ENCODE measurements at regions not wholly inside any gene's neighbourhood (a gene's known extent, or its start where the extent isn't known, plus 50 kb on each side); places are given as distances from the start of the nearest gene placed in this dataset.

DNA sequence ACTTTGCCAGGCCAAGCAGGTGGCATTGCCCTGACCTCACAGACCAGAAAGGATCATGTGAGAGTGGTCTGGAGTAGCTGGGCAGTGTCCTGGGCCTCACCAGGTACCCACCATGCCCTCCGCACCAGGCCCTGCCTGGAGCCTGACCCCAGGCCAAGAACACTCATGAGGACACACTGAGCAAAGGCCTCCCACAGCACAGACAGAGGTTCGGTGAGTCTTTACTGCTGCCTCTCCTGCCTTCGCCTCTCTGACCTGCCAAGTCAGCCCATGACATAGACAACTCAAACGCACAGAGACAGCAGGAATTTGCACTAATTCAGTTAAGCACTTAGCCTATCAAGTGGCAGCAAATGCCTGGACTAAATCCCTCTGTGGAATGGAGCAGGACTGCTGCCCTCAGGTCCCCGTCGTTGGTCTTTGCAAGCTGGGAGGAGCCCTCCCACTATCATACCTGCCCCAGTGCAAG, 62.5 kb downstream of the RHOB start:
- peak overlapping the region; percentile 92 for H3K27ac ChIP-seq
- ChIA-PET POLR2A (ENCODE audit: low non-redundant PET) (interaction anchor here (0.6 to 1.1 kb wide), 2 partner anchors 61 to 62 kb away, joined by 6 to 14 read pairs; partner anchors contain the start of gene RHOB), CTCF (no interaction called here)

DNA sequence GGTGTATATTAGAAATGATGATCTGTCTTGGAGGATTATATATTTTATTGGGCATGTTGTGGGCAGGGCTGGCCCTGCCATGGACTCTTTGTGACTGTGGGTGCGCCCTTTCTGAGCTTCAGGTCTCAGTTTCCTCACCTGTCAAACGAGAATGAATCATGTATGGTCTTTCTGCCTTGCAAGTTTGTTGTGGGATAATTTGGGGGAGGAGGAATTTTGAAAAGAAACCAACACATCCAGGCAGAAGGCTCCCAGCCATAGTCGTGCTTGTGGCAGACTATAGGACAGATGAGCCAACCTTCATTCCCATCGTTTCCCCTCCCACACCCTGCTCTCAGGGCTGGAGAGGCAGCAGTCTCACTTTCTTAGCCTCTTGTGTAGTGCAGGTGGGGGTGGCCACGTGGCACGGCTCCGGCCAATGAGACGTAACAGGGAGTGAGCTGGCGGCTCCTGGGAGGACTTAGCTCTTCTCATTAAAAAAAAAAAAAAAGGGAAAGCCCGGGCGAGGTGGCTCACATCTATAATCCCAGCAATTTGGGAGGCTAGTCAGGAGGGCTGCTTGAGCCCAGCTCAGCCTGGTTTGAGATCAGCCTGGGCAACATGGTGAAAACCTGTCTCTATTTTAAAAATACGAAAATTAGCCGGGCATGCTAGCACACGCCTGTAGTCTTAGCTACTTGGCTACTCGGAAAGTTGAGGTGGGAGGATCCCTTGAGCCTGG, 63.1 kb downstream of the RHOB start:
- CTCF ChIA-PET: no interaction called here

More for the DNA sequence above, 62.5 kb downstream of the RHOB start:
- no peak for DNase-seq (ENCODE audit: low spot score)
- TF ChIP-seq CTCF (conservative IDR thresholded peaks at IDR 0.05; ENCODE audit: low read depth): no peak

DNA sequence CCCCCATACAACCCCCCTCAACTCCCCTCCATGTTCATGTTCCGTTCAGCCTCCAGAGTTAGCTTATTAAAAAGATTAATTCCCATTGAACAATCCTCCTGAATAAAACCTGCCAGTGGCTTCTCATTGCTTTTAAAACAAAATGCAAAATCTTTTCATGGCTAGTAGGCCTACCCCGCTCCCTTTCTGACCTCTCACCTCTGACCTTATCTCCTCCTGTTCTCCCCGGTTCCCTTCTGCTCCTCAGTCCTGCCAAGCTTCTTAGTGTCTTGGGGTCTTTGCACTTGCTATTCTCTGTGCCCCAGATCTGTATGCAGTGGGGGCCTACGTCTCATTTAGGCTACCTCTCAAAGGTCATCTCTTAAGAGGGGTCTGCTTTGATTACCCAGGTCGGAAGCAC, 64.3 kb downstream of the RHOB start:
- CTCF ChIA-PET: interaction anchor here (0.7 kb wide), 1 partner anchor 116 kb away, joined by 4 read pairs; no protein-coding TSS in a partner anchor
- TF ChIP-seq CTCF (conservative IDR thresholded peaks at IDR 0.05; ENCODE audit: low read depth): no peak
- no peak for DNase-seq (ENCODE audit: low spot score)
- H3K27ac ChIP-seq: peak overlapping the region; percentile 92
- POLR2A ChIA-PET (ENCODE audit: low non-redundant PET): interaction anchor here (0.6 kb wide), 1 partner anchor 49 kb away, joined by 21 read pairs; no protein-coding TSS in a partner anchor

More for the DNA sequence above, 63.1 kb downstream of the RHOB start:
- DNase-seq (ENCODE audit: low spot score): peak; percentile 87
- H3K27ac ChIP-seq: peak overlapping the region; percentile 92
- no peak for TF ChIP-seq CTCF (conservative IDR thresholded peaks at IDR 0.05; ENCODE audit: low read depth)
- POLR2A ChIA-PET (ENCODE audit: low non-redundant PET): interaction anchor here (0.6 to 1.1 kb wide), 3 partner anchors 62 to 120 kb away, joined by 3 to 14 read pairs (median 6); partner anchors contain the start of gene RHOB

- H3K27ac ChIP-seq: peak overlapping the region; percentile 92
- ChIA-PET CTCF (interaction anchor here (0.6 kb wide), 1 partner anchor 139 kb away, joined by 3 read pairs; no protein-coding TSS in a partner anchor), POLR2A (ENCODE audit: low non-redundant PET) (no interaction called here)
- no peak for DNase-seq (ENCODE audit: low spot score)
- TF ChIP-seq CTCF (conservative IDR thresholded peaks at IDR 0.05; ENCODE audit: low read depth): no peak
Observed at GRCh38 chr2:20512061-20512605, 65.3 kb downstream of the RHOB start.

- ChIA-PET POLR2A (ENCODE audit: low non-redundant PET) (no interaction called here), CTCF (no interaction called here)
- no peak for DNase-seq (ENCODE audit: low spot score)
- TF ChIP-seq CTCF (conservative IDR thresholded peaks at IDR 0.05; ENCODE audit: low read depth): no peak
- H3K27ac ChIP-seq: peak overlapping the region; percentile 81
Observed at GRCh38 chr2:20513946-20514345, 67.1 kb downstream of the RHOB start.

DNA sequence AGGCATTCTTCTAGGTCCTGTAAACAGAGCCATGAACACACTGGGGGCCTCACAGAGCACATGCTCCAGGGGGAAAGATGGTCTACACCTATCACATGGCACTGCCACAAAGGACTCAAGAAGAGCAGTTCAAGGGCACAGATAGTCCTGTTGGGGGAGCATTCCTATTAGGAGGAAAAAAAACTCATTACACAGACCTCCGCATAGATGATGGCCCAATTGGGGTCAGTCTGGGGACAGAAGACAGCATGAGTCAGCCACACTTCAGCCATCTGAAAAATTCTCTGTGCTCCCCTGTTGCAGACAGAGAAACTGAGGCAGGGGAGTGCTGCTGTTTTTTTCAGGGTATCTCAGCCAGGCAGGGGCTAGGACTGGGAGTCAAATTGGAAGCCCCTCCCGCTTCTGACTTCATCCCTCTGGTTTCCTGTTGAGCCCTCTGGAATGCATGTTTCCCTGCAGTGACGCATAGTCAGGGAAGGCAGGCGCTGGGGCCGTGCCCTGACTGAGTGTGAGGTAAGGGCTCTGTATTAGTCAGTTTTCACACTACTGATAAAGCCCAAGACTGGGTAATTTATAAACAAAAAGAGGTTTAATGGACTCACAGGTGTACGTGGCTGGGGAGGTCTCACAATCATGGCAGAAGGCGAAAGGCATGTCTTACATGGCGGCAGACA, 67.9 kb downstream of the RHOB start:
- POLR2A ChIA-PET (ENCODE audit: low non-redundant PET): no interaction called here

More for the DNA sequence above, 67.9 kb downstream of the RHOB start:
- peak overlapping the region; percentile 81 for H3K27ac ChIP-seq
- DNase-seq (ENCODE audit: low spot score): peak; percentile 95
- CTCF ChIA-PET: no interaction called here
- no peak for TF ChIP-seq CTCF (conservative IDR thresholded peaks at IDR 0.05; ENCODE audit: low read depth)

Measured in RWPE1 (cell line).